ENCODE measurements at regions not wholly inside any gene's neighbourhood (a gene's known extent, or its start where the extent isn't known, plus 50 kb on each side); places are given as distances from the start of the nearest gene placed in this dataset.

- TF ChIP-seq CTCF (IDR thresholded peaks at IDR 0.05) (no peak), POLR2A (IDR thresholded peaks at IDR 0.05) (no peak)
Observed at GRCh38 chr12:58720421-58720820, 199.9 kb downstream of the LRIG3 start.
